ENCODE measurements at regions not wholly inside any gene's neighbourhood (a gene's known extent, or its start where the extent isn't known, plus 50 kb on each side); places are given as distances from the start of the nearest gene placed in this dataset.

- TF ChIP-seq CTCF (conservative IDR thresholded peaks at IDR 0.05; ENCODE audit: low read length) (no peak), EZH2phosphoT487 (IDR thresholded peaks at IDR 0.05; ENCODE audit: borderline replicate concordance, low read depth, low read length) (no peak)
Observed at GRCh38 chr4:74618659-74619058, 173.7 kb downstream of the AREG start.

Data from OCI-LY7 (cell line).